Fibroblast of pulmonary artery (primary cell): ENCODE measurements at regions not wholly inside any gene's neighbourhood (a gene's known extent, or its start where the extent isn't known, plus 50 kb on each side); places are given as distances from the start of the nearest gene placed in this dataset.
A peak's percentile ranks its signal among the peaks of the same experiment; 100 is the strongest.

Experiments
- DNase-seq: peaks from one replicate; pipeline ENCODE4 v3.0.0-alpha.2; 2010; ENCODE audit warnings: low read depth
- H3K4me3 ChIP-seq: replicated peaks from 2 replicates; pipeline ENCODE4 v1.5.1; 2011; ENCODE audit warnings: low read depth, mild to moderate bottlenecking, control low read depth, low read length, moderate library complexity
- TF ChIP-seq, protein P1 (sequence below): IDR thresholded peaks from 2 replicates; pipeline ENCODE4 v1.5.1; 2011; ENCODE audit warnings: mild to moderate bottlenecking, control low read depth, low read length, inconsistent platforms; ENCODE audit errors: missing control alignments

GRCh38 chr9:91118704-91119025 is 243.1 kb downstream of the AUH start:
- TF ChIP-seq, protein P1, sequence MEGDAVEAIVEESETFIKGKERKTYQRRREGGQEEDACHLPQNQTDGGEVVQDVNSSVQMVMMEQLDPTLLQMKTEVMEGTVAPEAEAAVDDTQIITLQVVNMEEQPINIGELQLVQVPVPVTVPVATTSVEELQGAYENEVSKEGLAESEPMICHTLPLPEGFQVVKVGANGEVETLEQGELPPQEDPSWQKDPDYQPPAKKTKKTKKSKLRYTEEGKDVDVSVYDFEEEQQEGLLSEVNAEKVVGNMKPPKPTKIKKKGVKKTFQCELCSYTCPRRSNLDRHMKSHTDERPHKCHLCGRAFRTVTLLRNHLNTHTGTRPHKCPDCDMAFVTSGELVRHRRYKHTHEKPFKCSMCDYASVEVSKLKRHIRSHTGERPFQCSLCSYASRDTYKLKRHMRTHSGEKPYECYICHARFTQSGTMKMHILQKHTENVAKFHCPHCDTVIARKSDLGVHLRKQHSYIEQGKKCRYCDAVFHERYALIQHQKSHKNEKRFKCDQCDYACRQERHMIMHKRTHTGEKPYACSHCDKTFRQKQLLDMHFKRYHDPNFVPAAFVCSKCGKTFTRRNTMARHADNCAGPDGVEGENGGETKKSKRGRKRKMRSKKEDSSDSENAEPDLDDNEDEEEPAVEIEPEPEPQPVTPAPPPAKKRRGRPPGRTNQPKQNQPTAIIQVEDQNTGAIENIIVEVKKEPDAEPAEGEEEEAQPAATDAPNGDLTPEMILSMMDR: no peak
- H3K4me3 ChIP-seq: no peak overlapping the region
- DNase-seq: no peak

GRCh38 chr9:91119142-91119541 is 242.6 kb downstream of the AUH start:
- DNase-seq: peak; percentile 29
- no peak overlapping the region for H3K4me3 ChIP-seq
- TF ChIP-seq, protein P1: no peak

- H3K4me3 ChIP-seq: no peak overlapping the region
- peak; percentile 24 for DNase-seq
- TF ChIP-seq, protein P1: no peak
These were observed 242.0 kb downstream of the AUH start for GRCh38 chr9:91119679-91120078.

- H3K4me3 ChIP-seq: no peak overlapping the region
- TF ChIP-seq, protein P1: no peak
- no peak for DNase-seq
These were observed 241.5 kb downstream of the AUH start for GRCh38 chr9:91120200-91120599.

DNA sequence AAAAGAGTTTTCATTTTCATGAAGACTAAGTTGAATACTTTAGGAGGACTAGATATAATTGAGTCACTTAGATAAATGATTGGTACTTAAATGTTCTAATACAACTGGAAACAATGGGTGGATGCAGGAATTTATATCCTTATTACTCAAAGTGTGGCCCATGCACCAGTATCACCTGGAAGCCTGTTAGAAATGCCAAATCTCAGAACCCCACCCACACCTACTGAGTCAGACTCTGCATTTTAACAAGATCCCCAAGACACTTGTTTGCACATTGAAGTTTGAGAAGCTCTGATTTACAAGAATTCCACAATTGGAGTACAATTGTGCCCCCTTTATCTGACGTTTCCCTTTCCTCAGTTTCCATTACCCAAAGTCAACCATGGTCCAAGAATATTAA is 239.0 kb downstream of the AUH start:
- H3K4me3 ChIP-seq: no peak overlapping the region
- DNase-seq: no peak
- TF ChIP-seq, protein P1: no peak

- TF ChIP-seq, protein P1: no peak
- no peak overlapping the region for H3K4me3 ChIP-seq
- peak; percentile 51 for DNase-seq
These were observed 234.8 kb downstream of the AUH start for GRCh38 chr9:91126761-91127445.

DNA sequence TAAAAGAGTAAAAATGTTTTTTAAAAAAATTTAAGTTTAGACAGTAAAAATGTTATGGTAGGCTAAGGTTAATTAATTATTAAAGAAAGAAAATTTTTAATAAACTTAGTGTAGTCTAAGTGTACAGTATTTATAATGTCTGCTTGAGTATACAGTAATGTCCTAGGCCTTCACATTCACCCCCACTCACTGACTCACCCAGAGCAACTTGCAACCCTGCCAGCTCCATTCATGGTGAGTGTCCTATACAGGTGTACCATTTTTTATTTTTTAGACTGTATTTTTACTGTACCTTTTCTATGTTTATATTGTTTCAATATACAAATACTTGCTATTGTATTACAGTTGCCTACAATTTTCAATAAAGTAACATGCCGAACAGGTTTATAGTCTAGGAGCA is 234.1 kb downstream of the AUH start:
- TF ChIP-seq, protein P1: no peak
- no peak for DNase-seq
- H3K4me3 ChIP-seq: no peak overlapping the region
